Vagina (tissue), 1 donor: ENCODE measurements at regions not wholly inside any gene's neighbourhood (a gene's known extent, or its start where the extent isn't known, plus 50 kb on each side); places are given as distances from the start of the nearest gene placed in this dataset. TPM values are rescaled to one million over a fixed set of nuclear protein-coding genes. Genes with fewer than 3 reads are reported as not detected.

Experiments
- small RNA-seq: library from RNA; depleted of rRNA; stranded (forward); fragments of <200 nt; gene quantifications from one replicate; pipeline ENCODE3, GENCODE V24; 2016

Small RNA genes in the stretch of these regions (small RNA-seq; reads per million reads assigned to genes)
- gene RNU6-279P (not detected), gene RNU6-871P (not detected)
